GM23338 (cell line): ENCODE measurements at regions not wholly inside any gene's neighbourhood (a gene's known extent, or its start where the extent isn't known, plus 50 kb on each side); places are given as distances from the start of the nearest gene placed in this dataset. TPM values are rescaled to one million over a fixed set of nuclear protein-coding genes. Genes with fewer than 3 reads are reported as not detected.

ENCODE experiments used
- small RNA-seq: library from RNA; depleted of rRNA; stranded (forward); fragments of <200 nt; gene quantifications from one replicate; pipeline ENCODE3, GENCODE V24; 2014; ENCODE audit warnings: low replicate concordance

Small RNA genes lying in the stretch of these regions (small RNA-seq; reads per million reads assigned to genes)
- not detected for gene RF00019
- gene RF00561, result not detected
